K562 (cell line): ENCODE measurements at regions not wholly inside any gene's neighbourhood (a gene's known extent, or its start where the extent isn't known, plus 50 kb on each side); places are given as distances from the start of the nearest gene placed in this dataset.

Experiments used
- BDP1 ChIP-seq: IDR thresholded peaks from 3 replicates; pipeline ENCODE4 v1.6.1; 2011; ENCODE audit not compliant: insufficient read length, insufficient read depth
- HBP1 ChIP-seq: fragments of 450-650 bp; formaldehyde crosslinking; IDR thresholded peaks from 2 replicates; pipeline ENCODE4 v1.4.0; 2022; ENCODE audit warnings: missing genetic modification characterization
- MAFK ChIP-seq: IDR thresholded peaks from 2 replicates; pipeline ENCODE4 v1.6.1; 2011; ENCODE audit warnings: low read length, improper control_type of control experiment
- RBM22 ChIP-seq: fragments of 200-400 bp; formaldehyde crosslinking; IDR thresholded peaks from 2 replicates; pipeline ENCODE4 v1.6.1; 2018; ENCODE audit warnings: low read length, low read depth; ENCODE audit not compliant: poor library complexity, severe bottlenecking
- RFX5 ChIP-seq: IDR thresholded peaks from 2 replicates; pipeline ENCODE4 v1.6.1; 2011; ENCODE audit warnings: low read depth, mild to moderate bottlenecking, improper control_type of control experiment, low read length
- SMARCE1 ChIP-seq: fragments of 450-650 bp; IDR thresholded peaks from 2 replicates; pipeline ENCODE4 v1.7.1; 2016; ENCODE audit warnings: mild to moderate bottlenecking
- TBL1XR1 ChIP-seq, 2 experiments: IDR thresholded peaks; 2 replicates each; pipeline ENCODE4 v1.6.1; 2012; ENCODE audit warnings: improper control_type of control experiment in 2 of 2, low read length in 2 of 2, mild to moderate bottlenecking in 1 of 2
- ZNF584 ChIP-seq: fragments of 200-800 bp; sonication (Bioruptor generic); IDR thresholded peaks from 2 replicates; pipeline ENCODE4 v1.6.1; 2016; ENCODE audit warnings: low read depth, mild to moderate bottlenecking, missing genetic modification characterization, missing compliant biosample characterization

DNA sequence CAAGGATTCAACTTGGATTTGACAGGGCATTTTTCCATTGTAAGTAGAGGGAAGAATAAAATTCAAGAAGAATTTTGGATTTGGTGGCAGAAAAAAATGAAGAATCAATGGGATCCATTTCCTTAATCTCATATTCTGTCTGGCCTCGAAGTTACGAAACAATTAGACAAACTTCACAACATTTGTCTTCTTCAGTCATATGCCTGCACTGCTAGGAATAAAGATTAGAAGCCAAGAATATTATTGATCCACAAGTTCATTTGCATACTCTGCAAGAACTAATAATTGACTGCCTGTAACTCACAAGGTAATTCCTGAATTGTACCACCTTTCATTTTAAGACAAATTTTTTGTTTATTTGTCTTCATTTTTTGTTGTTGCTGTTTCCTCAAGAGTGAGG lies 486.2 kb downstream of the HAO1 start:
- no peak for TF ChIP-seq BDP1
- TF ChIP-seq RBM22: no peak
- TF ChIP-seq ZNF584 (CRISPR knock-in tag): no peak
- no peak for TF ChIP-seq MAFK
- TF ChIP-seq SMARCE1: no peak
- TF ChIP-seq TBL1XR1 (IDR thresholded peaks at IDR 0.05; ENCODE audit: low read length in 2 of 2): no peak
- TF ChIP-seq HBP1 (CRISPR knock-in tag): no peak
- no peak for TF ChIP-seq RFX5
